ENCODE measurements at regions not wholly inside any gene's neighbourhood (a gene's known extent, or its start where the extent isn't known, plus 50 kb on each side); places are given as distances from the start of the nearest gene placed in this dataset.

DNA sequence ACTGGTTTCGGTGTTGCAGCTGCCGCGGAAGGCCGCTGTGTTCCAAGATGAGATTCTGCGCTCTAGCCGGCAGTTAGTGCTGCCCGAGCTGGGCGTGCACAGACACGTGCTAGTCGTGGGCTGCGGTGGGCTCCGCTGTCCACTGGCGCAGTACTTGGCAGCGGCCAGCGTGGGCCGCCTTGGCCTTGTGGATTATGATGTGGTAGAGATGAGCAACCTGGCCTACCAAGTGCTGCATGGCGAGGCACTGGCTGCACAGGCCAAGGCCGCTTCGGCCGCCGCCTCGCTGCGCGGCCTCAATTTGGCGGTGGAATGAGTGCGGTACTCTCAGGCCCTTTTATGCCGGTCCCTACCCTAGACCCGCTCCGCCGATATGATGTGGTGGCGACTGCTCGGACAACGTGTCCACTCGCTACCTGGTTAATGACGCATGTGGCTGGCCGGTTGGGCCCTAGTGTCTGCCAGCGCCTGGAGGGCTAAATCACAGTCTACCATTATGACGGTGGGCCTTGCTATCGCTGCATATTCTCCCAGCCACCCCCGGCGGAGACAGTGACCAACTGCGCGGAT lies 102.2 kb downstream of the SNAPC1 start:
- TF ChIP-seq, protein P1, sequence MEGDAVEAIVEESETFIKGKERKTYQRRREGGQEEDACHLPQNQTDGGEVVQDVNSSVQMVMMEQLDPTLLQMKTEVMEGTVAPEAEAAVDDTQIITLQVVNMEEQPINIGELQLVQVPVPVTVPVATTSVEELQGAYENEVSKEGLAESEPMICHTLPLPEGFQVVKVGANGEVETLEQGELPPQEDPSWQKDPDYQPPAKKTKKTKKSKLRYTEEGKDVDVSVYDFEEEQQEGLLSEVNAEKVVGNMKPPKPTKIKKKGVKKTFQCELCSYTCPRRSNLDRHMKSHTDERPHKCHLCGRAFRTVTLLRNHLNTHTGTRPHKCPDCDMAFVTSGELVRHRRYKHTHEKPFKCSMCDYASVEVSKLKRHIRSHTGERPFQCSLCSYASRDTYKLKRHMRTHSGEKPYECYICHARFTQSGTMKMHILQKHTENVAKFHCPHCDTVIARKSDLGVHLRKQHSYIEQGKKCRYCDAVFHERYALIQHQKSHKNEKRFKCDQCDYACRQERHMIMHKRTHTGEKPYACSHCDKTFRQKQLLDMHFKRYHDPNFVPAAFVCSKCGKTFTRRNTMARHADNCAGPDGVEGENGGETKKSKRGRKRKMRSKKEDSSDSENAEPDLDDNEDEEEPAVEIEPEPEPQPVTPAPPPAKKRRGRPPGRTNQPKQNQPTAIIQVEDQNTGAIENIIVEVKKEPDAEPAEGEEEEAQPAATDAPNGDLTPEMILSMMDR (IDR thresholded peaks at IDR 0.05), result no peak
- TF ChIP-seq EZH2 (IDR thresholded peaks at IDR 0.05; ENCODE audit: borderline replicate concordance, insufficient read depth, low read depth, low read length, poor library complexity, severe bottlenecking), result no peak
